Endodermal cell (in vitro differentiated cells): ENCODE measurements at regions not wholly inside any gene's neighbourhood (a gene's known extent, or its start where the extent isn't known, plus 50 kb on each side); places are given as distances from the start of the nearest gene placed in this dataset.
"Not testable (repeated sequence)": the region's sequence is repeated elsewhere in the genome, so short reads cannot be mapped to it uniquely, and the experiment has no call there.

ENCODE experiments used
- DNase-seq: peaks from one replicate; pipeline ENCODE4 v3.0.0-alpha.2; 2017
- H3K27ac ChIP-seq: 2 replicates; pipeline ENCODE4 v1.5.1; 2013; ENCODE audit warnings: mild to moderate bottlenecking, low read depth, low read length, moderate library complexity
- H3K27me3 ChIP-seq: 2 replicates; pipeline ENCODE4 v1.6.1; 2013; ENCODE audit warnings: mild to moderate bottlenecking, low read length, moderate library complexity; ENCODE audit not compliant: insufficient read depth, control insufficient read depth, poor library complexity, severe bottlenecking
- H3K36me3 ChIP-seq: 2 replicates; pipeline ENCODE4 v1.7.0; 2013; ENCODE audit warnings: mild to moderate bottlenecking, low read length, moderate library complexity; ENCODE audit not compliant: control insufficient read depth, insufficient read depth
- H3K4me1 ChIP-seq: one replicate; pipeline ENCODE4 v1.7.0; 2013; ENCODE audit warnings: low read length; ENCODE audit not compliant: control insufficient read depth, insufficient read depth
- H3K4me3 ChIP-seq: 2 replicates; pipeline ENCODE4 v1.5.1; 2013; ENCODE audit warnings: mild to moderate bottlenecking, low read length, moderate library complexity
- H3K9ac ChIP-seq: 2 replicates; pipeline ENCODE4 v1.6.1; 2013; ENCODE audit warnings: mild to moderate bottlenecking, low read length, moderate library complexity; ENCODE audit not compliant: poor library complexity, severe bottlenecking; ENCODE audit errors: extremely low read depth
- H3K9me3 ChIP-seq: 2 replicates; pipeline ENCODE4 v1.6.1; 2013; ENCODE audit warnings: mild to moderate bottlenecking, low read length, moderate library complexity; ENCODE audit not compliant: control insufficient read depth
- H3K27ac Mint-ChIP-seq: 2 replicates; pipeline ENCODE4 v1.8.0; 2020; ENCODE audit warnings: mixed read lengths
- H3K27me3 Mint-ChIP-seq: 2 replicates; pipeline ENCODE4 v1.8.0; 2021; ENCODE audit warnings: mild to moderate bottlenecking, mixed read lengths; ENCODE audit not compliant: insufficient read depth
- H3K36me3 Mint-ChIP-seq: 2 replicates; pipeline ENCODE4 v1.8.0; 2020; ENCODE audit warnings: low read depth, mixed read lengths
- H3K4me1 Mint-ChIP-seq: 2 replicates; pipeline ENCODE4 v1.8.0; 2020; ENCODE audit warnings: mixed read lengths
- H3K4me3 Mint-ChIP-seq: 2 replicates; pipeline ENCODE4 v1.8.0; 2020; ENCODE audit warnings: mild to moderate bottlenecking, moderate library complexity, mixed read lengths
- H3K9me3 Mint-ChIP-seq: 2 replicates; pipeline ENCODE4 v1.8.0; 2020; ENCODE audit warnings: mild to moderate bottlenecking, mixed read lengths
- CTCF ChIP-seq: fragments of 200-600 bp; sonication (generic); conservative IDR thresholded peaks from 2 replicates; pipeline ENCODE4 v1.5.0; 2021; ENCODE audit warnings: antibody characterized with exemption, mild to moderate bottlenecking
- WGBS, 2 experiments: methylation state at CpG; one replicate each; pipeline versions ENCODE4 v1.1.5 to v1.1.7; 2013; ENCODE audit warnings: missing lambda C conversion rate in 2 of 2, mixed read lengths in 1 of 2; ENCODE audit not compliant: insufficient coverage in 1 of 2, insufficient read length in 1 of 2; 5-methylcytosine and 5-hydroxymethylcytosine counted together

- Mint-ChIP-seq H3K9me3 (no peaks in the 10 kb centered on the region), H3K36me3 (no peaks in the 10 kb centered on the region)
- no peak overlapping the region for H3K27ac ChIP-seq
These were observed 184.5 kb downstream of the FASLG start for GRCh38 chr1:172843444-172843843.

GRCh38 chr1:172845371-172845770, 186.5 kb downstream of the FASLG start:
- H3K36me3 ChIP-seq, result no peaks in the 10 kb centered on the region
- 84% methylated on average over 2 of the region's 2 CpGs; no CpG with 5 or more reads in 1 of the 2 experiments for WGBS, 2 experiments
- Mint-ChIP-seq H3K27me3 (no peaks in the 10 kb centered on the region), H3K9me3 (no peaks in the 10 kb centered on the region), H3K4me3 (no peak overlapping the region), H3K27ac (peak overlapping the region; percentile 5), H3K4me1 (peaks cover 13% of the 10 kb centered on the region), H3K36me3 (no peaks in the 10 kb centered on the region)
- H3K4me1 ChIP-seq, result no peaks in the 10 kb centered on the region
- H3K4me3 ChIP-seq, result no peak overlapping the region
- no peak overlapping the region for H3K9ac ChIP-seq
- no peak for TF ChIP-seq CTCF
- no peak overlapping the region for H3K27ac ChIP-seq
- no peaks in the 10 kb centered on the region for H3K9me3 ChIP-seq
- no peaks in the 10 kb centered on the region for H3K27me3 ChIP-seq
- DNase-seq, result no peak

More at GRCh38 chr1:172843444-172843843, 184.5 kb downstream of the FASLG start:
- no peaks in the 10 kb centered on the region for H3K36me3 ChIP-seq
- WGBS, 2 experiments, result 40 to 52% methylated on average over 1 to 2 of the region's 2 CpGs
- no peak for TF ChIP-seq CTCF
- no peak overlapping the region for H3K4me3 Mint-ChIP-seq
- no peak overlapping the region for H3K27ac Mint-ChIP-seq
- H3K4me3 ChIP-seq, result no peak overlapping the region
- no peaks in the 10 kb centered on the region for H3K4me1 ChIP-seq
- H3K4me1 Mint-ChIP-seq, result peaks cover 13% of the 10 kb centered on the region
- no peak overlapping the region for H3K9ac ChIP-seq
- no peaks in the 10 kb centered on the region for H3K27me3 Mint-ChIP-seq
- H3K9me3 ChIP-seq, result no peaks in the 10 kb centered on the region
- DNase-seq, result no peak
- H3K27me3 ChIP-seq, result no peaks in the 10 kb centered on the region

- Histone ChIP-seq H3K4me3 (no peak overlapping the region), H3K9me3 (no peaks in the 10 kb centered on the region), H3K9ac (no peak overlapping the region), H3K27me3 (no peaks in the 10 kb centered on the region), H3K36me3 (no peaks in the 10 kb centered on the region), H3K27ac (no peak overlapping the region), H3K4me1 (no peaks in the 10 kb centered on the region)
- no peaks in the 10 kb centered on the region for H3K9me3 Mint-ChIP-seq
- peaks cover 14% of the 10 kb centered on the region for H3K4me1 Mint-ChIP-seq
- TF ChIP-seq CTCF, result no peak
- H3K27ac Mint-ChIP-seq, result no peak overlapping the region
- DNase-seq, result no peak
- no peak overlapping the region for H3K4me3 Mint-ChIP-seq
- 92% methylated on average over 2 of the region's 2 CpGs; no CpG with 5 or more reads in 1 of the 2 experiments for WGBS, 2 experiments
- no peaks in the 10 kb centered on the region for H3K36me3 Mint-ChIP-seq
- no peaks in the 10 kb centered on the region for H3K27me3 Mint-ChIP-seq
These were observed 187.0 kb downstream of the FASLG start for GRCh38 chr1:172845865-172846264.

- H3K36me3 Mint-ChIP-seq, DNase-seq, H3K4me3 ChIP-seq, H3K9me3 ChIP-seq, H3K27me3 ChIP-seq, H3K4me3 Mint-ChIP-seq, H3K36me3 ChIP-seq, H3K4me1 ChIP-seq, H3K9me3 Mint-ChIP-seq, H3K9ac ChIP-seq, H3K27ac ChIP-seq, H3K27me3 Mint-ChIP-seq, H3K27ac Mint-ChIP-seq: not testable (repeated sequence)
- peaks cover 23% of the 10 kb centered on the region for H3K4me1 Mint-ChIP-seq
These were observed 188.9 kb downstream of the FASLG start for GRCh38 chr1:172847814-172848213.
